GM21786 (cell line): ENCODE measurements at regions not wholly inside any gene's neighbourhood (a gene's known extent, or its start where the extent isn't known, plus 50 kb on each side); places are given as distances from the start of the nearest gene placed in this dataset.

ENCODE experiments used
- ATAC-seq: cut with Tn5 transposase; IDR thresholded peaks from one replicate; pipeline ENCODE4 v1.9.1; 2021; ENCODE audit not compliant: unreplicated experiment

- no peak for ATAC-seq
Observed at GRCh38 chr5:68447136-68447929, 231.8 kb downstream of the PIK3R1 start.

DNA sequence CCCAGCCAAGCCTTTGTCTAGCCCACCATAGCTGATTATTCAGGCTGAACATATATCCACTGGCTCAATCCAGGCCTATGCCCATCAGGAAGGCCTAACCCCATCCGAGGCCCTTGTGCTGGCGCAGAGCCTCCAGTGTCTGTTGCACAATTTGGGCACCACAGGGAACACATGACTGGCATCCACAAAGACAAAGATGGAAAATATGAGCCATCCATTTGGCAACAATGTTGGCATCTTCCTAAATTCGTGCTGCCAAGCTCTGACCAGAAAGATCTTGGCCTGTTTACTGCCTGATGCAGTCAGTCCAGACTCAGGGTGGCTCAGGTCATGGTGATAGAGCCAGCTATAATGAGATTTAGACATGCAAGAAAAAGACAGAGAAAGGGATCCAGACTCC, 233.8 kb downstream of the PIK3R1 start:
- no peak for ATAC-seq

DNA sequence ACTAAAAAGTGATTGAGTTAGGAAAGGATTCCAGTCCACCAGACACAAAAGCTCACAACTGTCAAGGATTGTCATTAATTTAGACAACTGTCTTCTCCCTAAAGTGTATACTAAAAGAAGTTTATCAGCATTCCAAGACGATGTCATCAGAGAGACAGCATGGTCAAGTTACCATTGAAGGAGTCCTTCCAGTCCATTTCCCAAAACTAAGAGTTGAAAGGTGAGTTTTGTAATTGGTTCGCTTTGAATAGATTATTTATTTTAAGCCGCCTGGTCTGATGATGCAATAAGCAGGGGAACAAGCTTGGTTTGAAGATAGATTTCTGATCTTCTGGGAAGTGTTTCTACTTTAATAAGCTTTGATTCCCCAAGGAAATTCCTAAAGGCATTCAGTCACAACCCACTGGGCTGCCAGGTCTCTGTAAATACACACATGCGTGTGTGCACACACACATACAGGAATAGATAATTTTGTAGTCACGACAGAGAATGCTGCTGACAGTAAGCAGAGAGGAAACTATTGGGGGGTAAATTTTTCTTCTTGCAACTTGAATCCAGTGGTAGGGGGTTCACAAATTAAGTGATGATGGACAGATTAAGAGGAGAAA, 234.8 kb downstream of the PIK3R1 start:
- ATAC-seq: no peak

DNA sequence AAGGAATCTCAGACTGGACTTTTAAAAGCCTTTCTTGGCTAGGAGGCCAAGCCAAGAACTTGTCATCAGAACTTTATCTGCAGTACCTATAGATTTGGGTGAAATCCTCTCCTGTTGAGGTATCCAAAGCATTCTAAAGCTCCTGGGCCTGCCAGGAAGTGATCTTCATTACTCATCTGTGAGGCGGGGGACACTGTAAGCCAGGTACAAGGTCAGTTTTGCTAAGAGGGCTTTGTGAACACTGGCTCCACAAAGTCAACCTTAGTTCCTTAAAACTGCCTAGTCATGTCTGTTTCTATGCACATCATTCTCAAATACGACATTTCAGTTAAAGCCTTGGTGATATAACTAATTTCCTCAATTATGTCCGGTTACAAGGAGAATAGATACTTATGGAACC, 236.7 kb downstream of the PIK3R1 start:
- no peak for ATAC-seq

DNA sequence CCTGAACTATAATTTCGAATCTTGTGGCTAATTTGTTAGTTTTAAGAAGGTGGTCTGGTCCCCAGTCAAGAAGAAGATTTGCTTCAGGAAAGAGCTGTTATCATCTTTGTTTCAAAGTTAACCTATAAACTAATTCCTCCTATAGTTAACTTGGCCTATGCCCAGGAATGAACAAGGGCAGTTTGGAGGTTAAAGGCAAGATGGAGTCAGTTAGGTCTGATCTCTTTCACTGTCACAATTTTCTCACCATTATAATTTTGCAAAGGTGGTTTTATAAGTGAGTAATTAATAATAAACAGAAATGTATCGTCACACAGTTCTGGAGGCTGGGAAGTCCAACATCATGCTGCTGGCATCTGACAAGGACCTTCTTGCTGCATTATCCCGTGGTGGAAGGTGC, 238.6 kb downstream of the PIK3R1 start:
- ATAC-seq: no peak

DNA sequence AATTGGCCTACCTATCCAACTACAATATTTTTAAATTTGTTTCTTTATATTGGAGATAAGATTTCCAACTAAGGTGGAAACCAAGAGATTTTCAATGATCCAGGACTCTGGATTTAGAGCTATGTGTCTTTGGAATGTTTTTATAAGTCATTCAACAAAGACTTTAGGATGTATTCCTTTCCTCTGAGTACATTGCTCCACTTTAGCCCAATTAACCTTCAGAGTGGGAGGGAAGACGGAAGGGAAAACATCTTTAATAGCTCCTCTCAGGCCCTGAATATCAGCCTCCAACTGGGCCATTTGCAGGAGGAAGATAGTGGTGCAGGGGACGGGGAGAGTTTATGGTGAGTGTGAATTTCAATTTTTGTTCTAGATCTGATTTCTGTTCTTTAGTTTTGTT, 239.2 kb downstream of the PIK3R1 start:
- no peak for ATAC-seq

GRCh38 chr5:68455216-68455615, 239.7 kb downstream of the PIK3R1 start:
- no peak for ATAC-seq

DNA sequence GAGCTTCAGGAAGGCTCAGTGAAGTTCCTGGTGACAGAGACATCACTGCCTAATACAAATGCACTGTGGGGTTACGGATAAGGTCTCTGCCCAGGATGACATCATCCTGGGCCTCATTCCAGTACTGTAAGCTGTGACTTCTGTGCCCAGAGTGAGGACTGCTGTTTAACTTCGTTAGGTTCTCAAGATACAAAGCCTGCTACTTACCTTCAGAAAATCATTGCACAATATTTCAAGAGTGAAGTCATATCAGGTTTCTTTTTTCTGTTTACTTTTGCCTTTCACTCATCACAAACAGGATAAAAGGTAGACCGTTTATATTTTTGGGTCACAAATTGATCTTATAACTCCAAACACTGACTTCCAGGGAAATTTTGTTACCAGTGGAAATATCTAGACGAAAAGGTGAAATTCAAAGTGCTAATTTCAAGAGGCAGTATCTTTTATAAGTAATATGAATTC, 241.2 kb downstream of the PIK3R1 start:
- no peak for ATAC-seq

- no peak for ATAC-seq
Observed at GRCh38 chr5:68457285-68457684, 241.7 kb downstream of the PIK3R1 start.

GRCh38 chr5:68458416-68459021, 243.0 kb downstream of the PIK3R1 start:
- no peak for ATAC-seq

GRCh38 chr5:68459093-68459809, 243.7 kb downstream of the PIK3R1 start:
- ATAC-seq: no peak

GRCh38 chr5:68459810-68460139, 244.2 kb downstream of the PIK3R1 start:
- no peak for ATAC-seq

- no peak for ATAC-seq
Observed at GRCh38 chr5:68460147-68460798, 244.7 kb downstream of the PIK3R1 start.

GRCh38 chr5:68463606-68464005, 248.1 kb downstream of the PIK3R1 start:
- no peak for ATAC-seq

DNA sequence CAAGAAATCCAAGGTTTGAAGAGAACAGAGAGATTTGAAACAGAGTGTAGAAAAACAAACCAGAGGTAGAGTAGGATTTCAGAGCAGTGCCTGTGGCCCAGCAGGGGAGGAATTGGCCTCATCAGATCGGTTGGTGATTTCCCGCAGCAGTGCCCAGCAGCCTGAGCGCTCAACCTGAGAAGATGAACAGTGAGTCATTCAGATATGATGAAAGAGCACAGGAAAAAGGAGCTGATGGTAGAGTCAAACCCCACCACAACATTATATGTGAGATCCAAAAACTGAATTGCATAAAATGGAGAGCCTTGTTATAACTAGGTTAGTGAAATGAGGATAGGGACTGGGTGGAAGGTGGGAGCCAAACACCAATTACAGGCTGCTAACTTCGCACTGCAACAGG, 248.9 kb downstream of the PIK3R1 start:
- peak; percentile 81 for ATAC-seq

DNA sequence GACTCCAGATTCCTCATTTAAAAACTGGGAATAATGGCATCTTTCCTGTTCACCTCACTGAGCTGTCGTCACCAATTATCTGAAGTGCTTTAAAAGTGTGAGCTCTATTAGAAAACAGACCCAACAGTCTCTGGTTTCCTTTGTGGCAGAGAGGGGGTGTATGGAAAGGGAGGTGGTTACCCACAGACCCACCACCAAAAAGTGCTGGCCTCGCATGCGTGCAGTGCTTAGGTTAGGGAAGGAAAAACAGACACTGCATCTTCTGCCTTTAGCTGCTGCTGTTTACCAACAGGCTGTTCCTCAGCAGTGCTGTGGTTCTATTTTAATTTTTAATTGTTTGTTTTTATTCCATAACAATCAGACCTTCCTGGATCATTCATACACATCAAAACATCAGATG, 249.6 kb downstream of the PIK3R1 start:
- ATAC-seq: no peak

DNA sequence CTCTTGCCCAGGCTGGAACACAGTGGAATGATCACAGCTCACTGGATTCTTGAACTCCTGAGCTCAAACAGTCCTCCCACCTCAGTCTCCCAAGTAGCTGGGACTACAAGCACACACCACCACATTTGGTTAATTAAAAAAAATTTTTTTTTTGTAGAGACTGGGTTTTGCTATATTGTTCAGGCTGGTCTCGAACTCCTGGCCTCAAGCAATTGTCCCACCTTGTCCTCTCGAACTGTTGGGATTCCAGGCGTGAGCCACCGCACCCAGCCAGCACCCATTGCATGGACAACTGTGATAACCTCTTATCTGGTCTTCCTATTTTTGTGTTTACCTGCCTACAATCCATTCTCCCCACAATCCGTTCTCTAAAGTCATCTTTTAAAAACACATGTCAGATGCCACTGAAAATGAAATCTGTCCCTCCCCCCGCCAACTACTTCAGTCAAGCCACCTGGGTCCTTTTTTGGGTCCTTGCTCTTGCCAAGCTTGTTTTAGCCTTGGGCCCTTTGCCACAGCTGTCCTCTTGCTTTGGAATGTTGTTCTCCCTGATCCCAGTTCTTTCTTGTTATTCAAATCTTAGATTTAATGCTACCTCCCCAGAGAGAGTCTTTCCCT, 250.5 kb downstream of the PIK3R1 start:
- no peak for ATAC-seq

DNA sequence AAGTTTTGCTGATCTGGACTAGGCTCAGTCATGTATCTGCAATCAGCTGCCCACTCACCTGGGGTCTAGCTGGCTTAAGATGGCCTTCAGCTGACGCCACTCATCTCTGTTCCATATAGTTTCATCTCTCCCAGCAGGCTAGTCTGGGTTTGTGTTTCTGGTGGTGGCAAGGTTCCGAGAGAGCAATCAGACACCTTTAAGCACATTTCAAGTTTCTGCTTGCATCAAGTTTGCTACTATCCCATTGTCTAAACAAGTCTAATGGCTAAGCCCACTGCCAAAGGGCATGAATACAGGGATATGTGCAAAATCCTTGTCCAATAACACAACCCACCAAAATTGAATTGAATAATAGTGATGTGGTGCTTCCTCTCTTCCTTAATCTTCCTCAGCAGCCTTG, 251.7 kb downstream of the PIK3R1 start:
- no peak for ATAC-seq

DNA sequence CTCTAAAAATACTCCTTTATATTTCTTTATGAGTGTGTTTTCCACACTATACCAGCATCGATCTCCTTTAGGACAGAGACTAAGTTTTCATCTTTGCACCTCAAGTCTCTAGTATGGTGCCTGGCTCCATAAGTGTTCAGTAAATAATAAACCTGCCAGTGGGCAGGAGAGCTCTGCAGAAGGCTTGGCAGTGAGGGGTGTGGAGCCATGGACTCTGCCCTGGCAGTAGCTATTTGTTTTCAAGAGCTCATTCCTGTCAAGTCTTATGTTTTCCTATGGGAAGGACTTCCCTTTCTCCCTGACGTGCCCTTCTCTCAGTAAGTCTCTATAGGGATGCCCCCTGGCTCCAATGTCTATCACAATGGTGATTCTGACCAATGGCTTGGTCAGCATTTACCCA, 252.2 kb downstream of the PIK3R1 start:
- no peak for ATAC-seq

- ATAC-seq: no peak
Observed at GRCh38 chr5:68468322-68468721, 252.8 kb downstream of the PIK3R1 start.

- no peak for ATAC-seq
Observed at GRCh38 chr5:68475476-68475983, 260.0 kb downstream of the PIK3R1 start.
